Endodermal cell (in vitro differentiated cells): ENCODE measurements at regions not wholly inside any gene's neighbourhood (a gene's known extent, or its start where the extent isn't known, plus 50 kb on each side); places are given as distances from the start of the nearest gene placed in this dataset.
"Not testable (repeated sequence)": the region's sequence is repeated elsewhere in the genome, so short reads cannot be mapped to it uniquely, and the experiment has no call there.

ENCODE experiments used
- DNase-seq: peaks from one replicate; pipeline ENCODE4 v3.0.0-alpha.2; 2017
- H3K27ac ChIP-seq: 2 replicates; pipeline ENCODE4 v1.5.1; 2013; ENCODE audit warnings: mild to moderate bottlenecking, low read depth, low read length, moderate library complexity
- H3K27me3 ChIP-seq: 2 replicates; pipeline ENCODE4 v1.6.1; 2013; ENCODE audit warnings: mild to moderate bottlenecking, low read length, moderate library complexity; ENCODE audit not compliant: insufficient read depth, control insufficient read depth, poor library complexity, severe bottlenecking
- H3K36me3 ChIP-seq: 2 replicates; pipeline ENCODE4 v1.7.0; 2013; ENCODE audit warnings: mild to moderate bottlenecking, low read length, moderate library complexity; ENCODE audit not compliant: control insufficient read depth, insufficient read depth
- H3K4me1 ChIP-seq: one replicate; pipeline ENCODE4 v1.7.0; 2013; ENCODE audit warnings: low read length; ENCODE audit not compliant: control insufficient read depth, insufficient read depth
- H3K4me3 ChIP-seq: 2 replicates; pipeline ENCODE4 v1.5.1; 2013; ENCODE audit warnings: mild to moderate bottlenecking, low read length, moderate library complexity
- H3K9ac ChIP-seq: 2 replicates; pipeline ENCODE4 v1.6.1; 2013; ENCODE audit warnings: mild to moderate bottlenecking, low read length, moderate library complexity; ENCODE audit not compliant: poor library complexity, severe bottlenecking; ENCODE audit errors: extremely low read depth
- H3K9me3 ChIP-seq: 2 replicates; pipeline ENCODE4 v1.6.1; 2013; ENCODE audit warnings: mild to moderate bottlenecking, low read length, moderate library complexity; ENCODE audit not compliant: control insufficient read depth
- H3K27ac Mint-ChIP-seq: 2 replicates; pipeline ENCODE4 v1.8.0; 2020; ENCODE audit warnings: mixed read lengths
- H3K27me3 Mint-ChIP-seq: 2 replicates; pipeline ENCODE4 v1.8.0; 2021; ENCODE audit warnings: mild to moderate bottlenecking, mixed read lengths; ENCODE audit not compliant: insufficient read depth
- H3K36me3 Mint-ChIP-seq: 2 replicates; pipeline ENCODE4 v1.8.0; 2020; ENCODE audit warnings: low read depth, mixed read lengths
- H3K4me1 Mint-ChIP-seq: 2 replicates; pipeline ENCODE4 v1.8.0; 2020; ENCODE audit warnings: mixed read lengths
- H3K4me3 Mint-ChIP-seq: 2 replicates; pipeline ENCODE4 v1.8.0; 2020; ENCODE audit warnings: mild to moderate bottlenecking, moderate library complexity, mixed read lengths
- H3K9me3 Mint-ChIP-seq: 2 replicates; pipeline ENCODE4 v1.8.0; 2020; ENCODE audit warnings: mild to moderate bottlenecking, mixed read lengths
- WGBS, 2 experiments: methylation state at CpG; one replicate each; pipeline versions ENCODE4 v1.1.5 to v1.1.7; 2013; ENCODE audit warnings: missing lambda C conversion rate in 2 of 2, mixed read lengths in 1 of 2; ENCODE audit not compliant: insufficient coverage in 1 of 2, insufficient read length in 1 of 2; 5-methylcytosine and 5-hydroxymethylcytosine counted together
- TF ChIP-seq, protein P1 (sequence below): fragments of 200-600 bp; sonication (generic); conservative IDR thresholded peaks from 2 replicates; pipeline ENCODE4 v1.5.0; 2021; ENCODE audit warnings: antibody characterized with exemption, mild to moderate bottlenecking

DNA sequence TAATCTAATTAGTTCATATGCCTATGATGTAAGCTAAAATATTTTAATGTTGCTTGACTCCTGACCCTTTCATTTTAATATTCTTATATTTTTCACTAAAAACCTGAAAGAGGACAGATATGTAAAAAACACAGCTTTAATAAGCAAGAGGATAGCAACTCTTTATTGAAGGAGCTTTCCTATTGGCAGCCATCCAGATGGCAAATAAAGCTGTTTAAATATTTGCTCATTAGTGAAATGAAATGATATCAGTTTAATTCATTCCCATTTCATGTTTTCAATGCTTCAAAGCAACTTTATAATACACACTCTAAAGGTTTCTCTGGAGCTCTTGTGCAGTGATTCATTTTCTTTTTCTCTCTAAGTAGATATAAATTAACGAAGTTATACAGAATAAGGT, 473.4 kb downstream of the PCDH7 start:
- TF ChIP-seq, protein P1, sequence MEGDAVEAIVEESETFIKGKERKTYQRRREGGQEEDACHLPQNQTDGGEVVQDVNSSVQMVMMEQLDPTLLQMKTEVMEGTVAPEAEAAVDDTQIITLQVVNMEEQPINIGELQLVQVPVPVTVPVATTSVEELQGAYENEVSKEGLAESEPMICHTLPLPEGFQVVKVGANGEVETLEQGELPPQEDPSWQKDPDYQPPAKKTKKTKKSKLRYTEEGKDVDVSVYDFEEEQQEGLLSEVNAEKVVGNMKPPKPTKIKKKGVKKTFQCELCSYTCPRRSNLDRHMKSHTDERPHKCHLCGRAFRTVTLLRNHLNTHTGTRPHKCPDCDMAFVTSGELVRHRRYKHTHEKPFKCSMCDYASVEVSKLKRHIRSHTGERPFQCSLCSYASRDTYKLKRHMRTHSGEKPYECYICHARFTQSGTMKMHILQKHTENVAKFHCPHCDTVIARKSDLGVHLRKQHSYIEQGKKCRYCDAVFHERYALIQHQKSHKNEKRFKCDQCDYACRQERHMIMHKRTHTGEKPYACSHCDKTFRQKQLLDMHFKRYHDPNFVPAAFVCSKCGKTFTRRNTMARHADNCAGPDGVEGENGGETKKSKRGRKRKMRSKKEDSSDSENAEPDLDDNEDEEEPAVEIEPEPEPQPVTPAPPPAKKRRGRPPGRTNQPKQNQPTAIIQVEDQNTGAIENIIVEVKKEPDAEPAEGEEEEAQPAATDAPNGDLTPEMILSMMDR = no peak
- Mint-ChIP-seq H3K27ac (no peak overlapping the region), H3K9me3 (peaks cover 11% of the 10 kb centered on the region), H3K36me3 (no peaks in the 10 kb centered on the region), H3K4me1 (peaks cover 4% of the 10 kb centered on the region), H3K27me3 (no peaks in the 10 kb centered on the region), H3K4me3 (no peak overlapping the region)
- 94 to 100% methylated on average over 1 of the region's 1 CpG for WGBS, 2 experiments
- Histone ChIP-seq H3K9me3 (no peaks in the 10 kb centered on the region), H3K4me1 (no peaks in the 10 kb centered on the region), H3K4me3 (no peak overlapping the region), H3K9ac (no peak overlapping the region), H3K27me3 (no peaks in the 10 kb centered on the region), H3K27ac (no peak overlapping the region), H3K36me3 (no peaks in the 10 kb centered on the region)
- DNase-seq = no peak

DNA sequence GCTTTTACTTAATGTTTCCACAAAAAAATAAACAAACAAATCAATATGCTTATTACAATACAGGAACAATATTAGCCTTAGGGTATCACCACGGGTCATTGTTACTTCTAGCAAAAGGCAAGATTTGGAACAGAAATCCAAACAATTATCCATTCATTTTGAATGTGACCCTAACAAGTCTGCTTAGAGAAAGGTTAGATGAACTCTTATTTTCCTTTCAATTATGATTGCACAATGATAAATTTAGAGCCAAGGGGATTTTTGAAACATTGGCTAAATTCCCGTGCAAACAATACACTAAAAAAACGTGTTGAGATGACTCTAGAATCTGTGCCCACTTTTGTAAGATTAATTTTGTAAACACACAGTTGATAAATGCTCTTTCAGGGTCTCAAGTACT, 474.7 kb downstream of the PCDH7 start:
- WGBS, 2 experiments = 96 to 97% methylated on average over 3 of the region's 3 CpGs
- no peak for DNase-seq

DNA sequence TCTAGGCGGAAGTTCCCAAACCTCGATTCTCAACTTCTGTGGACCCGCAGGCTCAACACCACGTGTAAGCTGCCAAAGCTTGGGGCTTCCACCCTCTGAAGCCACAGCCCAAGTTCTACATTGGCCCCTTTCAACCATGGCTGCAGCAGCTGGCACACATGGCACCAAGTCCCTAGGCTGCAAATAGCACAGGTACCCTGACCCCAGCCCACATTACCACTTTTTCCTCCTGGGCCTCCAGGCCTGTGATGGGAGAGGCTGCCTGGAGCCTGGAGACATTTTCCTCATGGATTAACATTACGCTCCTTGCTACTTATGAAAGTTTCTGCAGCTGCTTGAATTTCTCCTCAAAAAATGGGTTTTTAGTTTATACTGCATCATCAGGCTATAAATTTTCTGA, 479.5 kb downstream of the PCDH7 start:
- no peaks in the 10 kb centered on the region for H3K4me1 Mint-ChIP-seq
- TF ChIP-seq, protein P1 = no peak
- Histone ChIP-seq H3K9me3 (peaks cover 22% of the 10 kb centered on the region), H3K27ac (no peak overlapping the region), H3K36me3 (no peaks in the 10 kb centered on the region), H3K27me3 (no peaks in the 10 kb centered on the region), H3K4me1 (no peaks in the 10 kb centered on the region), H3K9ac (no peak overlapping the region), H3K4me3 (no peak overlapping the region)
- no peak overlapping the region for H3K27ac Mint-ChIP-seq
- WGBS, 2 experiments = 94 to 98% methylated on average over 5 of the region's 5 CpGs
- peaks cover 2% of the 10 kb centered on the region for H3K36me3 Mint-ChIP-seq
- H3K9me3 Mint-ChIP-seq = peaks cover 28% of the 10 kb centered on the region
- H3K27me3 Mint-ChIP-seq = no peaks in the 10 kb centered on the region
- no peak for DNase-seq
- H3K4me3 Mint-ChIP-seq = no peak overlapping the region

More for the DNA sequence above, 474.7 kb downstream of the PCDH7 start:
- Mint-ChIP-seq H3K4me3 (no peak overlapping the region), H3K27ac (no peak overlapping the region), H3K9me3 (peaks cover 24% of the 10 kb centered on the region), H3K27me3 (no peaks in the 10 kb centered on the region), H3K36me3 (peaks cover 2% of the 10 kb centered on the region), H3K4me1 (peaks cover 4% of the 10 kb centered on the region)
- Histone ChIP-seq H3K4me3 (no peak overlapping the region), H3K4me1 (no peaks in the 10 kb centered on the region), H3K9ac (no peak overlapping the region), H3K36me3 (no peaks in the 10 kb centered on the region), H3K27ac (no peak overlapping the region), H3K27me3 (no peaks in the 10 kb centered on the region), H3K9me3 (peaks cover 7% of the 10 kb centered on the region)
- TF ChIP-seq, protein P1 = no peak

DNA sequence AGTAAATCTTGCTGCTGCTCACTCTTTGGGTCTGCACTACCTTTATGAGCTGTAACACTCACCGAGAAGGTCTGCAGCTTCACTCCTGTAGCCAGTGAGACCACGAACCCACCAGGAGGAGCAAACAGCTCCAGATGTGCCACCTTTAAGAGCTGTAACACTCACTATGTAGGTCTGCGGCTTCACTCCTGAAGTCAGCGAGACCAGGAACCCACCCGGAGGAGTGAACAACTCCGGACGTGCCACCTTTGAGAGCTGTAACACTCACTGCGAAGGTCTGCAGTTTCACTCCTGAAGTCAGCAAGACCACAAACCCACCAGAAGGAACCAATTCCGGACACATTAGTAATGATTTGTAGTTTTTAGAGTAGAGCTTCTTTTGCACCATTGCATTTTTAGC, 481.9 kb downstream of the PCDH7 start:
- H3K27me3 Mint-ChIP-seq, H3K27me3 ChIP-seq, H3K36me3 Mint-ChIP-seq, H3K27ac Mint-ChIP-seq, H3K4me1 ChIP-seq, H3K4me1 Mint-ChIP-seq, H3K4me3 Mint-ChIP-seq, H3K27ac ChIP-seq, H3K4me3 ChIP-seq, H3K36me3 ChIP-seq, H3K9ac ChIP-seq, DNase-seq: not testable (repeated sequence)
- peaks cover 28% of the 10 kb centered on the region for H3K9me3 Mint-ChIP-seq
- 86 to 92% methylated on average over 4 to 9 of the region's 9 CpGs for WGBS, 2 experiments
- peaks cover 22% of the 10 kb centered on the region for H3K9me3 ChIP-seq
